Activated T-cell treated with anti-CD3 and anti-CD28 coated beads, Interleukin-2, amount 50 U/mL, for 4 hours (primary cell): ENCODE measurements at regions not wholly inside any gene's neighbourhood (a gene's known extent, or its start where the extent isn't known, plus 50 kb on each side); places are given as distances from the start of the nearest gene placed in this dataset.
"Not testable (repeated sequence)": the region's sequence is repeated elsewhere in the genome, so short reads cannot be mapped to it uniquely, and the experiment has no call there.

ENCODE experiments used
- ATAC-seq, 2 donors: fragments of 200-7000 bp; cut with Tn5 transposase; one replicate each; pipeline ENCODE4 v1.10.0; 2021
- DNase-seq: peaks from one replicate; pipeline ENCODE4 v3.0.0-alpha.2; 2020
- H3K27me3 Mint-ChIP-seq: one replicate; pipeline ENCODE4 v1.8.0; 2021; ENCODE audit warnings: low read depth, mixed read lengths
- H3K36me3 Mint-ChIP-seq: one replicate; pipeline ENCODE4 v1.8.0; 2022; ENCODE audit warnings: mixed read lengths; ENCODE audit not compliant: insufficient read depth
- H3K4me1 Mint-ChIP-seq: one replicate; pipeline ENCODE4 v1.8.0; 2021; ENCODE audit warnings: low read depth, mixed read lengths
- H3K4me3 Mint-ChIP-seq: one replicate; pipeline ENCODE4 v1.8.0; 2021; ENCODE audit warnings: mild to moderate bottlenecking, moderate library complexity, mixed read lengths
- H3K9me3 Mint-ChIP-seq: one replicate; pipeline ENCODE4 v1.8.0; 2021; ENCODE audit warnings: mixed read lengths

DNA sequence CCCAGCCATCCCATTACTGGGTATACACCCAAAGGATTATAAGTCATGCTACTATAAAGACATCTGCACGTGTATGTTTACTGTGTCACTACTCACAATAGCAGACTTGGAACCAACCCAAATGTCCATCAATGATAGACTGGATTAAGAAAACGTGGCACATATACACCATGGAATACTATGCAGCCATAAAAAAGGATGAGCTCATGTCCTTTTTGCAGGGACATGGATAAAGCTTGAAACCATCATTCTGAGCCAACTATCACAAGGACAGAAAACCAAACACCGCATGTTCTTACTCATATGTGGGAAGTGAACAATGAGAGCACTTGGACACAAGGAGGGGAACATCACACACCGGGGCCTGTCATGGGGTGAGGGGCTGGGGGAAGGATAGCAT lies 248.0 kb downstream of the NDUFS4 start:
- H3K27me3 Mint-ChIP-seq, H3K4me3 Mint-ChIP-seq, H3K36me3 Mint-ChIP-seq: not testable (repeated sequence)

DNA sequence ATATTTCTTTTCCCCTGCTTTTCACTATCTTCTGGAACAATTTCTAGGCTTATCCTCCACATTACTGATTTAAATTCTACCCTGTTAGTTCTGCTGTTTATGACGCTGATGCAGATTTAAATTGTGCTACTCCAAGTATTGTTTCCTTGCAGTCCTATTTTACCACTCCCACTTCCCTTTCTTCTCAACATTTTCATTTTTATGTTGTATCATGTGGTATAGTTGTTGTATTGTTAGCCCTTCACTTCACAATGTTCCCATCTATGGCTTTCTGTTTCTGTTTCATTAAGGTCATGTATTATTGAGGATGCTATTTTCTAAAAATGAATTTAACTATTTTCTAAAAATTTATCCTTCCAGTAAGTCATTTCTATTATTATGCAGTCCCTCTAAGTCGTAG lies 254.4 kb downstream of the NDUFS4 start:
- Mint-ChIP-seq H3K9me3 (no peaks in the 10 kb centered on the region), H3K4me1 (no peaks in the 10 kb centered on the region), H3K36me3 (no peaks in the 10 kb centered on the region), H3K27me3 (peaks cover 9% of the 10 kb centered on the region), H3K4me3 (no peak overlapping the region)
- DNase-seq (no peak), ATAC-seq (no peak)

More for the DNA sequence above, 248.0 kb downstream of the NDUFS4 start:
- H3K9me3 Mint-ChIP-seq, H3K4me1 Mint-ChIP-seq, ATAC-seq, DNase-seq: not testable (repeated sequence)

DNA sequence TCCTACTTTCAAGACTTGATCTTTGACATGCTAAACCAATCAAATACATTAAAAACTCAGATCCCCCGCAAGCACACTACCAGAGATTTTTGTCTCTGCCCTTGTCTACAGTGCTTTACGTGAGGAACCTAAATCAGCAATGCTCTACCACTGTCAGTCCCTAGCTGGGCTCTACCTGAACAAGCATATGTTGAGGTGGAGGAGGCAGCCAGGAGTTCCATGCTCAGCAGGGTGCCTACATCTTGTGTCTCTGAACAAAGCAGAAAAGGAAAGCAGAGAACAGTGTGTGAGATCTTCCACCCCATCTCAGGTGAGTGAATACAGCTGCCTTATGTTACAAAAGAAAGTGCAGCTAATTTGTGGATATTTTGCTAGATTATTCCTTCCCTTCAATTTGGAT lies 255.0 kb downstream of the NDUFS4 start:
- Mint-ChIP-seq H3K27me3 (peaks cover 9% of the 10 kb centered on the region), H3K9me3 (no peaks in the 10 kb centered on the region), H3K36me3 (no peaks in the 10 kb centered on the region), H3K4me3 (no peak overlapping the region), H3K4me1 (no peaks in the 10 kb centered on the region)
- DNase-seq (no peak), ATAC-seq (no peak)

DNA sequence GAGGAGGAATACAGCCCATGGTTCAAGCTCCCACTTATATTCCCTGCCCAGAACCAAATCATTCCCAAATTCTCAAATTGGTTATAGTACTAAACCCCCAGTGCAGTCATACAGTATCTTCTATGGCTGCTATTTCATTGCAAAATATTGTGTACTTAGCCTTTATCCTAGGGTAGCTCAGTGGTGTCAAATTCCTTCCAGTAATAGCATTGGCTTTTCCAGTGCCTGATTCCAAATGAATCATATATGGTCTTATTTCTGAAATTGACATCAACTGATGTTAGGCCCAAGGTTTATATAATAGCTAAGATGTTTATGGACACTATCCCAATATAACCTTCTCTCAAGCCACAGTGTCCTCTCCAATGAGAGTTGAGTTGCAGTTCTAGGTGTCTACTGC lies 256.7 kb downstream of the NDUFS4 start:
- Mint-ChIP-seq H3K4me1 (no peaks in the 10 kb centered on the region), H3K36me3 (no peaks in the 10 kb centered on the region), H3K27me3 (peaks cover 9% of the 10 kb centered on the region), H3K9me3 (no peaks in the 10 kb centered on the region), H3K4me3 (no peak overlapping the region)
- ATAC-seq: no peak
- DNase-seq: no peak

DNA sequence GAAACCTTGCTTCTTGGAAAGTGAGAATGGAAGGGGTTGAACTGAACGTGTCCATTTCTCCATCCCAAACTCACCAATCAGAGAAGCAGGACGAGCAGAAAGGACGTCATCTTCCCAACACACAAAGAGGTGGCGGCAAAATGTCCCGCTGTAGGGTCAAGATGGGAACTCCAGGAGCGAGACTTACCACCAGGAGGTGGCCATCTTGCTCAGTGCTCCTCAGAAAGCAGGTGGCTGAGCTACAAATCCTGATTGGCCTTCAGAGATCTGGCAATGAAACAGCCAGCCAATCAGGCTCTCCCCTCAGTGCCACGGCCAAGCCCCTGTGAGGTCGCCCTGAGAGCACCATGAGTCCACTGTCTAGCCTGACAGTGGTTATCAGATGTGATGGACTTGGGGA lies 259.0 kb downstream of the NDUFS4 start:
- ATAC-seq: no peak
- H3K27me3 Mint-ChIP-seq: peaks cover 9% of the 10 kb centered on the region
- no peaks in the 10 kb centered on the region for H3K36me3 Mint-ChIP-seq
- no peak for DNase-seq
- no peak overlapping the region for H3K4me3 Mint-ChIP-seq
- H3K4me1 Mint-ChIP-seq: no peaks in the 10 kb centered on the region
- H3K9me3 Mint-ChIP-seq: no peaks in the 10 kb centered on the region

DNA sequence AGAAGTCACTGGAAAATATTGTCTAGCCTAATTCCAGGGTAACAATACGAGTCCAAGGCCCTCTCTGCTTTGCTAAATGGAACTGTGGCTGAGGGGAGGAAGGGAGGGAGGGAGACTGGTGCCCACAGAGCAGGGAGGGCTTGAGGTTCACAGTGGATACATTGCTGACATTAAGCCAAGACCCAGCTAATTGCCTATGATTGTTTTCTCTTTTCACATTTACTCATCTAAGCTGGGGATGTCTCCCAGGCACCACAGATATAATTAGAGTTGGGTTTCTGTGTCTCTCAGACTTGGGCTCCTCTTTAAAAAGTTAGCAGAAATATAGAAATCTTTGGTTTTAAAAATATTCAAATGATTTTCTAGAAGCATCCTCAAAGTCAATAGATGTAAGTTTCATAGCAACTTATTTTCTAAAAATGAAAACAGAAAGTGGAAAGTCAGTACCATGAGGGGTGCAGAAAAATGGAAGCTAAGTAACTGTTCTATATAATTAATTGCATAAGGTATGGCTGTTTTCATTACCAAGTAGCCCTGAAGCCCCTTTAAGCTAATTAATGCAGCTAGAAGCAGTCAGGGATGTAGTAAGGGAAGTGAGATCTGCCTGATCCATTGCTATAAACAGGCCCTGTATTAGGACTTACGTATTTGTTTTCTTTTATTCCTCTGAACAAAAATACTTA lies 259.8 kb downstream of the NDUFS4 start:
- Mint-ChIP-seq H3K4me3 (no peak overlapping the region), H3K9me3 (no peaks in the 10 kb centered on the region), H3K27me3 (peaks cover 9% of the 10 kb centered on the region), H3K4me1 (no peaks in the 10 kb centered on the region), H3K36me3 (no peaks in the 10 kb centered on the region)
- DNase-seq (no peak), ATAC-seq (no peak)

DNA sequence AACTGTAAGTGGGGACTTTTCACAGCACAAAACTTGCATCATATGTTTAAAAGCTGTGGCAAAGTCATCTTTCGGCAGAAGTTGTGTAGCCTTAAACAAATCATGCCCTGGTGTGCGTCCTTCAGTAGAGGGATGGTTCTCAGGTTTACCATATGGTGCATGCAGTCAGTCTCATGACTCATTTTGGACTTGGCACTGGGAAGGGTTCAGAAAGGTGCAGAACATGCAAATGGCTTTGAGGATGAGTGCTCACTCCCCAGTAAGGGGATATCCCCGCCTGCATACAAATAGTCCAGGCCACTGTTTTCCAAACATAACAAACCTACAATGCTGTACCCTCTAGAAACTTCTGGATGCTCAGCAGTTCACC lies 260.3 kb downstream of the NDUFS4 start:
- Mint-ChIP-seq H3K27me3 (peaks cover 9% of the 10 kb centered on the region), H3K4me3 (no peak overlapping the region)
- ATAC-seq: no peak

DNA sequence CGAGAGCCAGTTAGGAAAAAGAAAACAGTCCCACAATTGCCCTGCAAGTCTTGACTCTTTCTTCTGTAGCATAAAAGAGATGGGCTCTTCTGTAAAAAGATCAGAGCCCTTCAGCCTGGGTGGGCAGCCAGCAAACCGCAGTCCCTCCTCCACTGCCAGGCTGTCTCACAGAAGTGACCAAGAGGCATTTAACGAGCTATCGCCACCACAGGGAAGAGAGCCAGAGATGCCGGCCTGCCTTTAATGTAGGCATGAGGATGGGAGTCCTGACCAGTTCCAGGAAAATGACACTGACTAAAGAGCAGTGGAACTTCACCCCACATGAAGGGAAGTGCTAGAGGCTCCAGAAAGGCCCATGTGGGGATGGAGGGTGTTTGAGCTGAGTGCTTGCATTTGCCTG lies 264.6 kb downstream of the NDUFS4 start:
- DNase-seq (no peak), ATAC-seq (no peak)
- no peaks in the 10 kb centered on the region for H3K27me3 Mint-ChIP-seq
- H3K9me3 Mint-ChIP-seq: no peaks in the 10 kb centered on the region
- H3K36me3 Mint-ChIP-seq: no peaks in the 10 kb centered on the region
- H3K4me1 Mint-ChIP-seq: no peaks in the 10 kb centered on the region
- H3K4me3 Mint-ChIP-seq: no peak overlapping the region

More for the DNA sequence above, 260.3 kb downstream of the NDUFS4 start:
- Mint-ChIP-seq H3K4me1 (no peaks in the 10 kb centered on the region), H3K9me3 (no peaks in the 10 kb centered on the region), H3K36me3 (no peaks in the 10 kb centered on the region)
- DNase-seq: no peak

DNA sequence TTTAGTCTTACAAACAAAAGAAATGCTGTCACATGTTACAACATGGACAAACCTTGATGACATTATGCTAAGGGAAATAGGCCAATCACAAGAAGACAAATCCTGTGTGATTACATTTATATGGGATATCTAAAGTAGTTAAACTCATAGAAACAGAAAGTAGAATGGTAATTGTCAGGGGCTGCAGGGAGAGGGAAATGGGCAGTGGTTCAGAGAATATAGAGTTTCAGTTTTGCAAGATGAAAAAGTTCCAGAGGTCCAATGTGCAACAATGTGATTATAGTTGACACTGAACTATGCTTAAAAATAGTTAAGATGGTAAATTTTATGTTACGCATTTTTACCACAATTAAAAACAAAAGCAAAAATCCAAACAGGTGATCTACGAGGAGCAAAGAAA lies 265.5 kb downstream of the NDUFS4 start:
- Mint-ChIP-seq H3K27me3 (no peaks in the 10 kb centered on the region), H3K4me3 (no peak overlapping the region), H3K9me3 (no peaks in the 10 kb centered on the region), H3K4me1 (no peaks in the 10 kb centered on the region), H3K36me3 (no peaks in the 10 kb centered on the region)
- DNase-seq (no peak), ATAC-seq (no peak)

DNA sequence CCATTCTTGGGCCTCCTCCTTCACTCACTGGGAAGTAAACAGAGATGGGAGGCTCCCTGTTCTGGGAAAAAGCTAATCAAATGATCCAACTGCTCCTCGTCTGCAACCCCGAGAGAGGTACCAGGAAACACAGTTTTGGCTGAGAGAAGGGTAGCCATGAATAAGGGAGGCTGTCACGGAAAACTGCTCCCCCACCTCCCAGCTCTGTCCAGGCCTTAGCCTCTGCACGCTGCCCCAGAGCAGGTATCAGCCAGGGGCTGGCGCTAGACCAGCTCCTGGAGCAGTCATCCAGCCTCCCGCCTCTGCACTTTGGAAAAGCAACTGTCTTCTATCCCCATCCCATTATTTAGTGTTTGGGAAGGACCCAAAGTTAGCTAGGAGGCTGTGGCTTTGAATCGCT lies 266.1 kb downstream of the NDUFS4 start:
- H3K27me3 Mint-ChIP-seq: no peaks in the 10 kb centered on the region
- no peak overlapping the region for H3K4me3 Mint-ChIP-seq
- ATAC-seq (no peak), DNase-seq (no peak)
- H3K4me1 Mint-ChIP-seq: no peaks in the 10 kb centered on the region
- H3K9me3 Mint-ChIP-seq: no peaks in the 10 kb centered on the region
- no peaks in the 10 kb centered on the region for H3K36me3 Mint-ChIP-seq

DNA sequence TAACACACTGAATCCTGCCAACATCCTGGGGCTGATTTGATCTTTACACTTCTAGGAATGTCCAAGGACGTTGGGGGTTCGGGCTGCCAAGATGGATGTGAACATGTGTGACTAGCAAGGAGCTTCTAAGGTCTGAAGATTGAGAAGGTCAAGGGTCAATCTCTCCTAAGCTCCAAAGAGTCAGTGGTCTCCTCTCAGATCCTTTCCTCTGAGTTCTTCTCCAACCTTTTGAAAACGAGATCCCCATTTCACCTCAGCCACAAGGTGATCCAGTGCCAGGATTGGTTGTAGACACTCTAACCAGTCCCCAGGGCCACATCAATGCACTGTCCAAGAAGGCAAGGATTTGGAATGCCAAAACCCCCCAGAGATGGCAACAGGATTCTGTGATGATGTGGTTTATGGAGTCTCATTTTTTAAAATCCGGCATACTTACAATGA lies 266.8 kb downstream of the NDUFS4 start:
- Mint-ChIP-seq H3K4me3 (no peak overlapping the region), H3K27me3 (no peaks in the 10 kb centered on the region), H3K9me3 (no peaks in the 10 kb centered on the region), H3K36me3 (no peaks in the 10 kb centered on the region), H3K4me1 (no peaks in the 10 kb centered on the region)
- no peak for DNase-seq
- ATAC-seq: no peak

DNA sequence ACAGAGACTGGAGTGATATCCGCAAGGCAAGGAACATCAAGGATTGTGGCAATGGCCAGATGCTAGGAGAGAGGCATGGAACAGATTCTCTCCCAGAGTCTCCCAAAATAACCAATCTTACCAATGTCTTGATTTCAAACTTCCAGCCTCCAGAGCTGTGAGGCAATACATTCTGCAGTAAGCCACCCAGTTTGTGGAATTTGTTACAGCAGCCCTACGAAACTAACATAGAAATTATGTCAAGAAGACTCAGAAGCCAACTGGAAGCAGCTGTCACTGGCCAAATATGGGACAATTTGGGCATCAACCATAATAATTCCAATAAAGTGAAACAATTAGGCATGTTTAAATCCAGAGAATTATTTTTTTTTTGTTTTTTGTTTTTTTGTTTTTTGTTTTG lies 271.1 kb downstream of the NDUFS4 start:
- Mint-ChIP-seq H3K27me3 (peaks cover 3% of the 10 kb centered on the region), H3K4me1 (no peaks in the 10 kb centered on the region)
- DNase-seq: no peak

More for the DNA sequence above, 271.1 kb downstream of the NDUFS4 start:
- Mint-ChIP-seq H3K4me3 (no peak overlapping the region), H3K9me3 (no peaks in the 10 kb centered on the region), H3K36me3 (no peaks in the 10 kb centered on the region)
- ATAC-seq: no peak
